SK-N-SH (cell line): ENCODE measurements at regions not wholly inside any gene's neighbourhood (a gene's known extent, or its start where the extent isn't known, plus 50 kb on each side); places are given as distances from the start of the nearest gene placed in this dataset.

Experiments
- CTCF ChIA-PET: fragments of 300-600, 350-600 bp; formaldehyde crosslinking; extraction: SDS; loops from one replicate; lab custom pipeline; 2021; lab: Yijun Ruan, JAX
- POLR2A ChIA-PET: fragments of 350-600 bp; sonication (Branson Sonifier 250); formaldehyde crosslinking; extraction: SDS; loops from one replicate; lab custom pipeline; 2020; ENCODE audit warnings: antibody characterized with exemption, inconsistent platforms; lab: Yijun Ruan, JAX
- DNase-seq: peaks from one replicate; pipeline ENCODE4 v3.0.0; 2012
- H2AFZ ChIP-seq: fragments of 200-600 bp; sonication (generic); 2 replicates; pipeline ENCODE4 v1.8.1; 2016; ENCODE audit warnings: antibody characterized with exemption, mild to moderate bottlenecking, low read depth
- H3F3A ChIP-seq: fragments of 200-600 bp; sonication (generic); replicated peaks from 2 replicates; pipeline ENCODE3; 2016; ENCODE audit warnings: antibody characterized with exemption, mild to moderate bottlenecking; ENCODE audit not compliant: insufficient read depth
- H3K27ac ChIP-seq, 2 experiments: fragments of 200-500 bp in 1 of 2; fragments of 200-600 bp in 1 of 2; sonication (Bioruptor generic) in 1 of 2; sonication (generic), shearing (Covaris generic) in 1 of 2; 2 replicates each; pipeline versions ENCODE4 v1.5.1 to v1.6.1; 2014 to 2016; ENCODE audit warnings: low read depth in 2 of 2, inconsistent platforms in 1 of 2, low read length in 1 of 2, mild to moderate bottlenecking in 1 of 2, mixed read lengths in 1 of 2
- H3K27me3 ChIP-seq: fragments of 200-600 bp; sonication (generic), shearing (Covaris generic); 2 replicates; pipeline ENCODE4 v1.6.1; 2016; ENCODE audit warnings: mixed run types; ENCODE audit not compliant: insufficient read depth
- H3K36me3 ChIP-seq, 2 experiments: fragments of 200-500 bp in 1 of 2; fragments of 200-600 bp in 1 of 2; sonication (Bioruptor generic) in 1 of 2; sonication (generic) in 1 of 2; replicated peaks in 1 of 2; 2 replicates each; pipeline versions ENCODE3 to v1.5.1; 2014 to 2016; ENCODE audit warnings: low read length in 1 of 2, mild to moderate bottlenecking in 1 of 2; ENCODE audit not compliant: insufficient read depth in 2 of 2, control insufficient read depth in 1 of 2
- H3K4me1 ChIP-seq, 2 experiments: fragments of 200-500 bp in 1 of 2; fragments of 200-600 bp in 1 of 2; sonication (Bioruptor generic) in 1 of 2; sonication (generic), shearing (Covaris generic) in 1 of 2; 2 replicates each; pipeline versions ENCODE4 v1.5.1 to v1.6.1; 2014 to 2016; ENCODE audit warnings: low read depth in 1 of 2, low read length in 1 of 2, mixed run types in 1 of 2; ENCODE audit not compliant: insufficient read depth in 2 of 2, control insufficient read depth in 1 of 2
- H3K4me2 ChIP-seq: fragments of 200-600 bp; sonication (generic), shearing (Covaris generic); 2 replicates; pipeline ENCODE4 v1.6.1; 2017; ENCODE audit warnings: mixed run types
- H3K4me3 ChIP-seq, 2 experiments: fragments of 200-500 bp in 1 of 2; fragments of 200-600 bp in 1 of 2; sonication (Bioruptor generic) in 1 of 2; sonication (generic), shearing (Covaris generic) in 1 of 2; 2 replicates each; pipeline versions ENCODE4 v1.5.1 to v1.8.1; 2014 to 2016; ENCODE audit warnings: low read depth in 2 of 2, inconsistent platforms in 1 of 2, low read length in 1 of 2, mild to moderate bottlenecking in 1 of 2, mixed read lengths in 1 of 2, moderate library complexity in 1 of 2
- H3K79me2 ChIP-seq: fragments of 200-600 bp; sonication (generic); 2 replicates; pipeline ENCODE4 v1.8.1; 2017; ENCODE audit warnings: mild to moderate bottlenecking; ENCODE audit not compliant: insufficient read depth
- H3K9ac ChIP-seq: fragments of 200-600 bp; sonication (generic); 2 replicates; pipeline ENCODE4 v1.6.1; 2017; ENCODE audit warnings: mixed run types
- H3K9me2 ChIP-seq: fragments of 200-600 bp; sonication (generic); 2 replicates; pipeline ENCODE4 v1.6.1; 2017; ENCODE audit warnings: mixed run types
- H3K9me3 ChIP-seq: fragments of 200-600 bp; sonication (generic); 2 replicates; pipeline ENCODE4 v1.6.1; 2017; ENCODE audit warnings: mixed run types, mild to moderate bottlenecking, moderate library complexity
- H4K20me1 ChIP-seq: fragments of 200-600 bp; sonication (generic); 2 replicates; pipeline ENCODE4 v1.6.1; 2017; ENCODE audit warnings: mild to moderate bottlenecking, mixed run types; ENCODE audit not compliant: insufficient read depth
- CHD2 ChIP-seq: fragments of 150-350 bp; IDR thresholded peaks from 2 replicates; pipeline ENCODE4 v1.6.1; 2018; ENCODE audit warnings: low read length; ENCODE audit not compliant: partially characterized antibody
- EP300 ChIP-seq, 2 experiments: IDR thresholded peaks; 2 replicates each; pipeline versions ENCODE4 v1.4.0 to v1.6.1; 2012; ENCODE audit warnings: borderline replicate concordance in 1 of 2, low read depth in 1 of 2, low read length in 1 of 2
- EZH2phosphoT487 ChIP-seq: fragments of 200-600 bp; sonication (generic); IDR thresholded peaks from 2 replicates; pipeline ENCODE4 v1.6.1; 2017; ENCODE audit warnings: low read depth, mixed run types, mild to moderate bottlenecking, antibody characterized with exemption, moderate library complexity, borderline replicate concordance
- FOXJ3 ChIP-seq: sonication (generic); formaldehyde crosslinking; IDR thresholded peaks from 2 replicates; pipeline ENCODE4 v1.5.1; 2020; ENCODE audit warnings: mild to moderate bottlenecking, missing genetic modification reagents
- FOXM1 ChIP-seq: IDR thresholded peaks from 2 replicates; pipeline ENCODE4 v1.4.0; 2012; ENCODE audit warnings: low read depth, mild to moderate bottlenecking
- GABPA ChIP-seq: IDR thresholded peaks from 2 replicates; pipeline ENCODE4 v1.4.0; 2012; ENCODE audit warnings: low read depth, mild to moderate bottlenecking
- IRF3 ChIP-seq: fragments of 150-350 bp; IDR thresholded peaks from 2 replicates; pipeline ENCODE4 v1.6.1; 2016; ENCODE audit warnings: mild to moderate bottlenecking, low read depth, low read length
- MEF2A ChIP-seq: IDR thresholded peaks from 2 replicates; pipeline ENCODE4 v1.4.0; 2012; ENCODE audit warnings: low read depth, borderline replicate concordance
- PBX3 ChIP-seq: IDR thresholded peaks from 2 replicates; pipeline ENCODE4; 2012
- POLR2AphosphoS5 ChIP-seq: IDR thresholded peaks from 2 replicates; pipeline ENCODE4 v1.6.1; 2012; ENCODE audit warnings: low read depth, low read length
- RAD21 ChIP-seq: IDR thresholded peaks from 2 replicates; pipeline ENCODE4 v1.6.1; 2012; ENCODE audit warnings: mild to moderate bottlenecking, low read length
- RCOR1 ChIP-seq: fragments of 150-350 bp; IDR thresholded peaks from 2 replicates; pipeline ENCODE4 v1.6.1; 2017; ENCODE audit warnings: antibody characterized with exemption, low read length
- RFX5 ChIP-seq: IDR thresholded peaks from 2 replicates; pipeline ENCODE4 v1.6.1; 2012; ENCODE audit warnings: mild to moderate bottlenecking, improper control_type of control experiment, low read length
- RXRA ChIP-seq: IDR thresholded peaks from 2 replicates; pipeline ENCODE4 v1.4.0; 2012; ENCODE audit warnings: low read depth, mild to moderate bottlenecking, borderline replicate concordance
- SIN3A ChIP-seq: IDR thresholded peaks from 2 replicates; pipeline ENCODE4 v1.6.1; 2012; ENCODE audit warnings: low read depth, mild to moderate bottlenecking, low read length, moderate library complexity, borderline replicate concordance
- SMC3 ChIP-seq: IDR thresholded peaks from 2 replicates; pipeline ENCODE4 v1.6.1; 2012; ENCODE audit warnings: low read depth, low read length, improper control_type of control experiment
- TAF1 ChIP-seq: IDR thresholded peaks from 2 replicates; pipeline ENCODE4 v1.6.1; 2012; ENCODE audit warnings: low read depth, mild to moderate bottlenecking, low read length, moderate library complexity, borderline replicate concordance
- YY1 ChIP-seq: IDR thresholded peaks from 2 replicates; pipeline ENCODE4 v1.4.0; 2012; ENCODE audit warnings: low read depth, mild to moderate bottlenecking
- ZBTB33 ChIP-seq: IDR thresholded peaks from 2 replicates; pipeline ENCODE4 v1.4.0; 2012; ENCODE audit warnings: low read depth, borderline replicate concordance
- WGBS: methylation state at CpG from one replicate; pipeline ENCODE4 v1.1.6; 2017; ENCODE audit warnings: low lambda C conversion rate; 5-methylcytosine and 5-hydroxymethylcytosine counted together
- TF ChIP-seq, protein P1 (sequence below): IDR thresholded peaks from 2 replicates; pipeline ENCODE4 v1.4.0; 2012; ENCODE audit warnings: low read depth, borderline replicate concordance

GRCh38 chr10:36048236-36048635 lies 406.1 kb upstream of the FZD8 start:
- TF ChIP-seq RAD21 (no peak), TAF1 (no peak), YY1 (no peak), ZBTB33 (no peak), SMC3 (no peak), RCOR1 (no peak), GABPA (no peak), EP300 (IDR thresholded peaks at IDR 0.05; ENCODE audit: borderline replicate concordance in 1 of 2, low read depth in 1 of 2, low read length in 1 of 2) (no peak), FOXM1 (no peak), PBX3 (no peak)
- TF ChIP-seq, protein P1, sequence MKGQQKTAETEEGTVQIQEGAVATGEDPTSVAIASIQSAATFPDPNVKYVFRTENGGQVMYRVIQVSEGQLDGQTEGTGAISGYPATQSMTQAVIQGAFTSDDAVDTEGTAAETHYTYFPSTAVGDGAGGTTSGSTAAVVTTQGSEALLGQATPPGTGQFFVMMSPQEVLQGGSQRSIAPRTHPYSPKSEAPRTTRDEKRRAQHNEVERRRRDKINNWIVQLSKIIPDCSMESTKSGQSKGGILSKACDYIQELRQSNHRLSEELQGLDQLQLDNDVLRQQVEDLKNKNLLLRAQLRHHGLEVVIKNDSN, result no peak
- TF ChIP-seq, all 33 proteins: peak for 0
- no peak for DNase-seq
- H3K4me3 ChIP-seq, result no peak overlapping the region
- no peaks in the 10 kb centered on the region for H3K79me2 ChIP-seq
- no peaks in the 10 kb centered on the region for H3K36me3 ChIP-seq
- no peaks in the 10 kb centered on the region for H3K9me3 ChIP-seq
- H3K9ac ChIP-seq, result no peak overlapping the region
- ChIA-PET POLR2A (no interaction called here), CTCF (no interaction called here)
- H3K9me2 ChIP-seq, result no peaks in the 10 kb centered on the region
- no peaks in the 10 kb centered on the region for H3K4me1 ChIP-seq
- H4K20me1 ChIP-seq, result no peaks in the 10 kb centered on the region
- H3K27ac ChIP-seq, result no peak overlapping the region
- H2AFZ ChIP-seq, result no peak overlapping the region
- no peaks in the 10 kb centered on the region for H3K27me3 ChIP-seq
- no peak overlapping the region for H3K4me2 ChIP-seq
- H3F3A ChIP-seq, result no peaks in the 10 kb centered on the region

DNA sequence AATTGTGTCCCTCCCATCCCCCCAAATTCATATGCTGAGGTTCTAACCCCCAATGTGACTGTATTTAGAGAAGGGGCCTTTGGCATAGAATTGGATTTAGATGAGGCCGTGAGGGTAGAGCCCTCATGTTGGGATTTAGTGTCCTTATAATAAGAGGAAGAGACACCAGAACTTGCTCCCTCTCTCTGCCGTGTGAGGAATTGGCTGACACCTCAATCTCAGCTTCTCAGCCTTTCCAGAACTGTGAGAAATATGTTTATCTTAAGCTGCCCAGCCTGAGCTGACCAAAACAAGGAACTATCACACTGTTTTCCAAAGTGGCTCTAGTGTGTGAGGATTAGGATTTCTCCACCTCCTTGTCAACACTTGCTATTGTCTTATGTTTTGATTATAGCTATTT lies 400.0 kb upstream of the FZD8 start:
- H3K4me2 ChIP-seq, result no peak overlapping the region
- H3K4me1 ChIP-seq, result no peaks in the 10 kb centered on the region
- no peaks in the 10 kb centered on the region for H3K9me2 ChIP-seq
- no peak overlapping the region for H3K27ac ChIP-seq
- WGBS, result 50% methylated on average over 1 of the region's 2 CpGs
- H3F3A ChIP-seq, result no peaks in the 10 kb centered on the region
- H3K79me2 ChIP-seq, result no peaks in the 10 kb centered on the region
- no peak overlapping the region for H3K9ac ChIP-seq
- CTCF ChIA-PET, result no interaction called here
- H2AFZ ChIP-seq, result no peak overlapping the region
- POLR2A ChIA-PET, result no interaction called here
- H3K27me3 ChIP-seq, result no peaks in the 10 kb centered on the region
- no peak for TF ChIP-seq FOXJ3 (CRISPR knock-in tag)
- TF ChIP-seq MEF2A, result no peak
- no peak for TF ChIP-seq YY1
- TF ChIP-seq POLR2AphosphoS5, result no peak
- TF ChIP-seq SIN3A, result no peak
- no peak for TF ChIP-seq CHD2
- no peak for TF ChIP-seq TAF1
- no peak for TF ChIP-seq IRF3
- no peak for TF ChIP-seq FOXM1
- TF ChIP-seq RFX5, result no peak
- TF ChIP-seq GABPA, result no peak
- TF ChIP-seq EZH2phosphoT487, result no peak
- TF ChIP-seq RXRA, result no peak
- TF ChIP-seq, all 33 proteins: peak for 0
- Histone ChIP-seq H4K20me1 (no peaks in the 10 kb centered on the region), H3K36me3 (no peaks in the 10 kb centered on the region), H3K4me3 (no peak overlapping the region), H3K9me3 (no peaks in the 10 kb centered on the region)
- DNase-seq, result no peak
